GM19043 (cell line): ENCODE measurements at regions not wholly inside any gene's neighbourhood (a gene's known extent, or its start where the extent isn't known, plus 50 kb on each side); places are given as distances from the start of the nearest gene placed in this dataset.

Experiments
- ATAC-seq: cut with Tn5 transposase; IDR thresholded peaks from one replicate; pipeline ENCODE4 v1.9.1; 2021; ENCODE audit warnings: low read depth; ENCODE audit not compliant: unreplicated experiment

GRCh38 chr14:101480022-101480746, 81.1 kb upstream of the DIO3 start:
- no peak for ATAC-seq

DNA sequence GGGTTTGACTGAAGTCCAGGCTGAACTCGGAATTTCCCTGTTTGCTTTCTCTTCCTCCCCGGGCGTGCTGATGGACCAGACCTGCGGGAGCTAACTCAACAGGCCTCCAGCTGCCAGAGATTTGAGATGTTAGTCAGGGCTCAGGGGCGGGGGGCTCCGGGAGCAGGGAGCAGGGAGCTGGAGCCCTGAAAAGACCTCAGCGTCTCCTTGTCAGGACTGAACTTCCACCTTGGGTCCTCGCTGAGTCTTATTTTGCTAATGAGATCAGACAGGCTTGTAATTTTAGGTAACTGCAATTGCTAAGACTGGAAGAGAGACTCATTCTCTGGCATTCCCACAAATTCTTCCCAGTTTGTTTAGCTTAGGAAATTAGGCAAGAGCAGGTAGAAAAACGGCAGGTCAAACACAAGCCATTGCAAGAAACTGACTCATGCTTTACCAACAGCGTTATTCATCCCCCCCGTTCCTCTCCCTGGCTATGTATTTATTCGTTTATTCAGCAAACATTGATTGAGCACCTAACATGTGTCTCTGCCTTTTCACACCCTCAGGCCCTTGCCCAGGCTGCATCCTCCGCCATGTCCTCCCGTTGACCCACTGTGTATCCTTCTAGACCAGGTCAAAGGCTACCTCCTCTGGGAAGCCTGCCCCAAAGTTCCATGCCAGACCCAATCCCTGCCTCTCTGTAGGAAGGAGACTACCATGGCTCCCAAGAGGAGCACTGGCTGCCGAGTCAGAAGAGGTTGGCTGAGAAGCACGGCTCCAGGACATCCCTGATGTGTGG, 80.4 kb upstream of the DIO3 start:
- no peak for ATAC-seq

GRCh38 chr14:101481557-101481956, 79.7 kb upstream of the DIO3 start:
- ATAC-seq: no peak

GRCh38 chr14:101482066-101482465, 79.2 kb upstream of the DIO3 start:
- ATAC-seq: no peak

GRCh38 chr14:101483829-101484228, 77.5 kb upstream of the DIO3 start:
- no peak for ATAC-seq

DNA sequence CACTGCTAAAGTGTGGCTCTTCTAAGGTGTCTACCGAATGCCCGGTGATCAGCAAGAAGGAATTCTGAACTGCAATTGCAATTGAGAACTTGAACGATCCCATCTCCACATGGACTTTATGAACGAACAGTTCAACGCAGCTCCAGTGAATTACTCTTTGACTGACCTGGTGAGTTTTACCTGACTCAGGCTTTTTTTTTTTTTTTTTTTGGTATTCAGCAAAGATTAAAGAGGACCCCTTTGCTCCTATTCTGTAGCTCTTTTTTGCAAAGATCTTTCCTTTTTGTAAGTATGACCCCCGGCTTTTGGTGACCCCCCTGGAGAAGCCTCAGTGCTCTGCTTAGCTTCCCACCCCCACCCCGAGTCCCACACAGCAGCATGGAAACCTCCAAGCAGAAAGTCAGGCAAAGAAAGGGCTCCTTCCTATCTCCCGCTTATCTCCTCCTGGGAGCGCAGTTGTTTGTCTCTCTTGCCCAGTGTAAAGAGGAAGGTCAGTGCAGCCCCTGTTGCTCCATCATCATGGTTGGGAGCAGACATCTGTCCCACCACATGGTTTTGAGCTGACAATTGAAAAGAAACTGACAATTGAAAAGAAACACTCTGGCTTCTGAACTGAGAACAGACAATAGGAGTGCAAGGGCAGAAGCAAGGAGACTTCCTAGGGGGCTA, 72.1 kb upstream of the DIO3 start:
- ATAC-seq: no peak

GRCh38 chr14:101490771-101491170, 70.5 kb upstream of the DIO3 start:
- no peak for ATAC-seq

- no peak for ATAC-seq
These were observed 69.5 kb upstream of the DIO3 start for GRCh38 chr14:101491841-101492240.

DNA sequence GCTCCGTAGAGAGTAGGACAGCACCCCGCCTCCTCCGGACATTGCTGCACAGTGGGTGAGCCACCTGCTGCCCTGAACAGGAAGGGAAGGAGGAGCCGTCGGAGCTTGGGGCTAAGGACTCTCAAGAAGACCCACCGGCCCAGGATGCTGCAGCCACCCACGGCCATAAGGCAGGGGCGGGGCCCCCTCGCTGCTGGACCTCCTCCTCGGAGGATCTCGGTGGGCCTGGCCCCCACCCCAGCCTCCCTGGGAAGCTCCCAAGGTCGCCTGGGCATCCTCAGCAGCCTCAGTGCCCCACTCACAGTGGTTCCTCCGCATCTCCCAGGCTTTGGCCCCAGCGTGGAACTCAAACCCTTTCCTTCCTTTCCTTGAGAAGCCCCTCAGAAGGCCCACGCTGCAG, 68.6 kb upstream of the DIO3 start:
- no peak for ATAC-seq

GRCh38 chr14:101494826-101495225, 66.5 kb upstream of the DIO3 start:
- ATAC-seq: no peak

GRCh38 chr14:101495284-101495683, 66.0 kb upstream of the DIO3 start:
- ATAC-seq: no peak

- ATAC-seq: no peak
These were observed 65.2 kb upstream of the DIO3 start for GRCh38 chr14:101495827-101496775.

DNA sequence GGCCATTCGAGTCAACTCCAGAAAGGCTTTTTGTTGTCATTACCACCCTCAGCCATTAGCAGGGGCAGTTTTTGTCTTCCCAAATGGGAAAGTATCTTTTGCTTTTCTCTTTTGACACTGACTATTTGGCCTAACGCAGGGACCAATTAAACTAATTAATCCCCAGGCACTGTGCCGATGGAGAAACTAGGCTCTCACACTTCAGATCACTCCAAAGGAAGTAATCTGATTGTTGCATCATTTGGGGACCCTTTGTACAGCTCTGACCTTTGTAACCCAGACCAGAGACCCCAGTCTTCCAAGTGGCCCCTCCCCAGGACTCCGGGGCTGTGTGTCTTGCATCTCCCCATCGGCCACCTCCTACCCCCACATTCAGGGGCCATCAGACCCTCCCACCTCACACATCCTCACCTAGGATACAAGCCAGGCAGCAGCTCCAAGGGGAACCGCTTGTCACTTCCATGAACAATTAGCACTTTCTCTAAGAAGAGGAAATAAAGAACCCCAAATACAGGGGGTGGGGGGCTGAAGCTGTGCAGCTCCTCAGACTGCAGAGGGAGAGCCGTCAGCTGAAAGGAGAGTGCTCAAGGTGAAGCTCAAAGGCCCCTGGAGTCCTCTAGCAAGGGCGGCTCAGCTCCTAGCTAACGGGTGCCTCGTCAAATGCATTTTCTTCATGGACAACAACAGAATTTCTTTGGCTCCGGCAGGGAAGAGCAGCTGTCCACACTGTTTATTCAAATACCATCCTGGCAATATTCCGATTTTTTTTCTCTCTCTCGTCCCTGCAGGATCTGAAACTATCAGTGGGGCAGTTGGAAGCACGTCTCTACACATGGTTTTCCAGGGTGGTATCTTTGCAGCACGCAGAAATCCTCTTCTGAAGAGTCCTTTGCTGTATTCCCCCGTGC, 64.3 kb upstream of the DIO3 start:
- ATAC-seq: no peak

- no peak for ATAC-seq
These were observed 63.4 kb upstream of the DIO3 start for GRCh38 chr14:101497684-101498525.

DNA sequence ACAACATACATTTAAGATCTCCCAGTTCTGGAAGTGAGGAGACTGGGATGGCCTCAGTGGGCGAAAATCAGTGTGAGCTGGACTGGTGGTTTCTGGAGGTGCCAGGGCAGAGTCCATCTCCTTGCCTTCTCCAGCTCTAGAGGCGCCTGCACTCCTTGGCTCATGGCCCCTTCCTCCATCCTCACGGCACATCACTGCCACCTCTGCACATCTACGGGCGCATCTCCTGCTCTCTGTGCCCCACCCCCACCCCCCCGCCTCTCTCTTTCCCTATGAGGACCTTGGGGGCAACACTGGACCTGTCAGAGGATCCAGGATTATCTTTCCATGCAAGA, 62.8 kb upstream of the DIO3 start:
- ATAC-seq: no peak

DNA sequence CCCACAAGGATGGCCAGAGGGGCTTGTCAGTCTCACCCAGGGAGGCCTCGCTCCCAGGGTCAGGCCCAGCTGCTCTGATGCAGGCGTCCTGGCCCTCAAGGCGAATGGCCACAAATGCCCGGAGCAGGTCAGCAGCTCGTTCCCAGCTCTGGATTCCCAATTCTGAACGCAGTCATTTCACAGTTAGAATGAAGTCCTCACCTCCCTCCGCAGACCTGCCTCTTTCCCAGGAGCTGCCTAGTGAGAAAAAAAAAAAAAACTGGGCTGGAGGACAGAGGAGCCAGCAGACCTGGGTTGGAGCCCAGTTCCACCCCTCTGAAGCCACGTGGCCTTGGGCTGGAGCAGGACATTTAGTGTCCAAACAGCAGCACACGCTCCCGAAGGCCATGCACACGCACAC, 62.2 kb upstream of the DIO3 start:
- ATAC-seq: no peak

- no peak for ATAC-seq
These were observed 61.8 kb upstream of the DIO3 start for GRCh38 chr14:101499513-101499912.

DNA sequence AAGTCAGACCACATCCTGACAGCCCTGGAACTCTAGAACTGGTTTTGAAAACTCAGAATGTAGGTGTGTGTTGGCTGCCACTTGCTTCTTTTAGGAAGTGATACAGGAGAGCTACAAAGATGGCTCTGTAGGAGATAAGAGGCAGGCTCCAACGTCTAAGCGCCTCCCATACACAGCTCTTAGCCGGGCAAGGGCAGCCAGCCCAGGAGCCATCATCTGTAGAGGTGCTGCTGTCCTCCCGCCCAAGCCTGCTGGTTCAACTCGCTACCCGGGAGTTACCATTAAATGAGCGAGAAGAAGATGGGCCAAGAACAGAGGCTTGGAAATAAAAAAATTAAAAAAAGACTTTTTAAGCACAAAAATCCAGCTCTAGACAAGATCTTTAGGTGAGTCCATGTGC, 61.2 kb upstream of the DIO3 start:
- ATAC-seq: no peak

GRCh38 chr14:101500681-101501080, 60.6 kb upstream of the DIO3 start:
- ATAC-seq: no peak
